Natural killer cell (primary cell): ENCODE measurements at regions not wholly inside any gene's neighbourhood (a gene's known extent, or its start where the extent isn't known, plus 50 kb on each side); places are given as distances from the start of the nearest gene placed in this dataset.

Source experiments
- ATAC-seq, 3 donors: fragments of 150-1000 bp in 2 of 3; fragments of 200-7000 bp in 1 of 3; cut with Tn5 transposase; 1 replicate in 1 of 3; 2 replicates in 2 of 3; pipeline ENCODE4 v1.10.0; 2021; ENCODE audit warnings: mild to moderate bottlenecking in 2 of 3, moderate library complexity in 2 of 3
- DNase-seq, 2 donors: peaks; one replicate each; pipeline versions ENCODE4 v3.0.0 to v3.0.0-alpha.2; 2013 to 2021; ENCODE audit warnings: mixed read lengths in 1 of 2
- H3K27ac ChIP-seq: one replicate; pipeline ENCODE4 v1.5.1; 2013; ENCODE audit warnings: mild to moderate bottlenecking, low read length
- H3K27me3 ChIP-seq: one replicate; pipeline ENCODE4 v1.6.1; 2013; ENCODE audit warnings: low read length; ENCODE audit not compliant: control insufficient read depth, insufficient read depth
- H3K36me3 ChIP-seq: one replicate; pipeline ENCODE4 v1.6.1; 2013; ENCODE audit warnings: low read length; ENCODE audit not compliant: control insufficient read depth, insufficient read depth
- H3K4me1 ChIP-seq: one replicate; pipeline ENCODE4 v1.6.1; 2013; ENCODE audit warnings: low read length; ENCODE audit not compliant: control insufficient read depth, insufficient read depth
- H3K4me3 ChIP-seq: one replicate; pipeline ENCODE4 v1.5.1; 2013; ENCODE audit warnings: low read length
- H3K9me3 ChIP-seq: one replicate; pipeline ENCODE4 v1.6.1; 2013; ENCODE audit warnings: low read length; ENCODE audit not compliant: control insufficient read depth, insufficient read depth
- H3K27ac Mint-ChIP-seq, 2 donors: one replicate each; pipeline ENCODE4 v1.8.0; 2022; ENCODE audit warnings: mild to moderate bottlenecking in 2 of 2, mixed read lengths in 2 of 2, moderate library complexity in 1 of 2
- H3K27me3 Mint-ChIP-seq, 2 donors: one replicate each; pipeline ENCODE4 v1.8.0; 2022; ENCODE audit warnings: low read depth in 2 of 2, mixed read lengths in 2 of 2
- H3K36me3 Mint-ChIP-seq: one replicate; pipeline ENCODE4 v1.8.0; 2022; ENCODE audit warnings: mixed read lengths
- H3K4me1 Mint-ChIP-seq, 2 donors: one replicate each; pipeline ENCODE4 v1.8.0; 2022; ENCODE audit warnings: mixed read lengths in 2 of 2
- H3K4me3 Mint-ChIP-seq: one replicate; pipeline ENCODE4 v1.8.0; 2022; ENCODE audit warnings: mild to moderate bottlenecking, moderate library complexity, mixed read lengths
- H3K9me3 Mint-ChIP-seq, 2 donors: one replicate each; pipeline ENCODE4 v1.8.0; 2022; ENCODE audit warnings: mixed read lengths in 2 of 2
- WGBS: methylation state at CpG from one replicate; pipeline ENCODE4 v1.1.7; 2013; ENCODE audit warnings: missing lambda C conversion rate; ENCODE audit not compliant: insufficient coverage; 5-methylcytosine and 5-hydroxymethylcytosine counted together
- intact Hi-C: fragments of 100-400 bp; cut with micrococcal nuclease; formaldehyde crosslinking; loops from one replicate; pipeline ENCODE4 v1.14.2; 2022
- TF ChIP-seq, protein P1 (sequence below): fragments of 200-600 bp; IDR thresholded peaks from one replicate; pipeline ENCODE4 v1.8.0; 2022; ENCODE audit warnings: antibody characterized with exemption

- Histone ChIP-seq H3K4me3 (no peak overlapping the region), H3K9me3 (peaks cover 2% of the 10 kb centered on the region), H3K27ac (no peak overlapping the region), H3K4me1 (peaks cover 4% of the 10 kb centered on the region), H3K27me3 (no peaks in the 10 kb centered on the region), H3K36me3 (no peaks in the 10 kb centered on the region)
- Mint-ChIP-seq H3K36me3 (no peaks in the 10 kb centered on the region), H3K4me3 (no peak overlapping the region), H3K27ac (no peak overlapping the region), H3K4me1 (no peaks in the 10 kb centered on the region), H3K27me3 (peaks cover 15 to 21% of the 10 kb centered on the region in 2 donors), H3K9me3 (no peaks in the 10 kb centered on the region)
- WGBS, result 95% methylated on average over 3 of the region's 3 CpGs
- TF ChIP-seq, protein P1, sequence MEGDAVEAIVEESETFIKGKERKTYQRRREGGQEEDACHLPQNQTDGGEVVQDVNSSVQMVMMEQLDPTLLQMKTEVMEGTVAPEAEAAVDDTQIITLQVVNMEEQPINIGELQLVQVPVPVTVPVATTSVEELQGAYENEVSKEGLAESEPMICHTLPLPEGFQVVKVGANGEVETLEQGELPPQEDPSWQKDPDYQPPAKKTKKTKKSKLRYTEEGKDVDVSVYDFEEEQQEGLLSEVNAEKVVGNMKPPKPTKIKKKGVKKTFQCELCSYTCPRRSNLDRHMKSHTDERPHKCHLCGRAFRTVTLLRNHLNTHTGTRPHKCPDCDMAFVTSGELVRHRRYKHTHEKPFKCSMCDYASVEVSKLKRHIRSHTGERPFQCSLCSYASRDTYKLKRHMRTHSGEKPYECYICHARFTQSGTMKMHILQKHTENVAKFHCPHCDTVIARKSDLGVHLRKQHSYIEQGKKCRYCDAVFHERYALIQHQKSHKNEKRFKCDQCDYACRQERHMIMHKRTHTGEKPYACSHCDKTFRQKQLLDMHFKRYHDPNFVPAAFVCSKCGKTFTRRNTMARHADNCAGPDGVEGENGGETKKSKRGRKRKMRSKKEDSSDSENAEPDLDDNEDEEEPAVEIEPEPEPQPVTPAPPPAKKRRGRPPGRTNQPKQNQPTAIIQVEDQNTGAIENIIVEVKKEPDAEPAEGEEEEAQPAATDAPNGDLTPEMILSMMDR, result no peak
- intact Hi-C loops, result no loop called here
- no peak for ATAC-seq
- no peak for DNase-seq
Measured at GRCh38 chr15:66937588-66937987, 127.8 kb upstream of the SMAD3 start.

DNA sequence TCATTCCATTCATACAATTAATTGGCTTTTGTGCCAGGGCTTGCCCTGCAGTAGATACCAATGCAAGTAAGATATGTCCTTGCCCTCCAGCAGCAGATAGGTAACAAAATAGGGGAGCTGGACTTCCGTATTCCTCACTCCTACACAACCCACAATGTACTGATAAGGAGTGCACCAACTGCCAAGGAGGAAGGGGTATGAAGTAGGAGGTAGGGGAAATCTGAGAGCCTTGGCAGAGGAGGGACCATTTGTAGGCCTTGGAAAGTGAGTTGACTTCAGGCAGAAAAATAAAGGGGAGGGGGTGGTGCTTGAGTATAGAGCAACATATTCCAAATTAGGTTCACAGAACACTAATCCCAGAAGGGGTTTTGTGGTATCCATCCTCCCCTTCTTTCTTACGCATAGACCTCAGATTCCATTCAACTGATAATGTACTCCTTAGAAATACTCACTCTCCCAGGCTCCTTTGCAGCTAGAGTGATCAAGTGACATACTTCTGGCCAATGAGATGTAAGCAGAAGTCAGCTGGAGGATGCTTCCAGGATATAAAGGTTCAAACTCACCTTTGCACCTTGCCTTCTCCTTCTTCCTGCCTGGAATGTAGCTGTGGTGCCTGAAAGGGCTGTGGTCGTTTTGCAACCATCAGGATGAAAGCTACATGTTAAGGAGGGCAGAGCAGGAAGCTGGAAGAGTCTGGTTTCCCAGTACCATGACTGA lies 127.1 kb upstream of the SMAD3 start:
- H3K4me3 Mint-ChIP-seq, result no peak overlapping the region
- intact Hi-C loops, result no loop called here
- no peak for ATAC-seq

GRCh38 chr15:66939016-66939415 lies 126.4 kb upstream of the SMAD3 start:
- Histone ChIP-seq H3K27ac (no peak overlapping the region), H3K9me3 (no peaks in the 10 kb centered on the region), H3K4me3 (no peak overlapping the region), H3K4me1 (peaks cover 4% of the 10 kb centered on the region), H3K36me3 (no peaks in the 10 kb centered on the region), H3K27me3 (no peaks in the 10 kb centered on the region)
- Mint-ChIP-seq H3K27ac (no peak overlapping the region), H3K4me3 (no peak overlapping the region), H3K36me3 (no peaks in the 10 kb centered on the region), H3K9me3 (no peaks in the 10 kb centered on the region), H3K27me3 (peaks cover 12 to 21% of the 10 kb centered on the region in 2 donors), H3K4me1 (no peaks in the 10 kb centered on the region)
- WGBS, result 87% methylated on average over 3 of the region's 3 CpGs
- DNase-seq (no peak), ATAC-seq (no peak)
- TF ChIP-seq, protein P1, result no peak
- intact Hi-C loops, result no loop called here

More for the DNA sequence above, 127.1 kb upstream of the SMAD3 start:
- Mint-ChIP-seq H3K27me3 (peaks cover 12 to 21% of the 10 kb centered on the region in 2 donors), H3K36me3 (no peaks in the 10 kb centered on the region), H3K9me3 (no peaks in the 10 kb centered on the region), H3K27ac (no peak overlapping the region), H3K4me1 (no peaks in the 10 kb centered on the region)
- TF ChIP-seq, protein P1, result no peak
- no peak for DNase-seq
- Histone ChIP-seq H3K4me3 (no peak overlapping the region), H3K36me3 (no peaks in the 10 kb centered on the region), H3K4me1 (peaks cover 4% of the 10 kb centered on the region), H3K27me3 (no peaks in the 10 kb centered on the region), H3K27ac (no peak overlapping the region), H3K9me3 (peaks cover 2% of the 10 kb centered on the region)
- 77% methylated on average over 2 of the region's 3 CpGs for WGBS
